K562 (cell line): ENCODE measurements at regions not wholly inside any gene's neighbourhood (a gene's known extent, or its start where the extent isn't known, plus 50 kb on each side); places are given as distances from the start of the nearest gene placed in this dataset.

Experiments used
- EP300 ChIP-seq: IDR thresholded peaks from 2 replicates; pipeline ENCODE4 v1.6.1; 2012; ENCODE audit warnings: low read length, improper control_type of control experiment
- HMG20A ChIP-seq: fragments of 450-650 bp; formaldehyde crosslinking; conservative IDR thresholded peaks from 2 replicates; pipeline ENCODE4 v1.4.0; 2020; ENCODE audit warnings: mild to moderate bottlenecking, mixed read lengths
- HNRNPK ChIP-seq: fragments of 200-400 bp; formaldehyde crosslinking; IDR thresholded peaks from one replicate; pipeline ENCODE4 v1.6.1; 2018; ENCODE audit warnings: mild to moderate bottlenecking, low read depth, low read length; ENCODE audit not compliant: poor library complexity, severe bottlenecking
- POLR2A ChIP-seq: fragments of 450-650 bp; conservative IDR thresholded peaks from 2 replicates; pipeline ENCODE4 v1.6.1; 2016
- SMARCA4 ChIP-seq: fragments of 450-650 bp; IDR thresholded peaks from 2 replicates; pipeline ENCODE4 v1.6.1; 2016
- SMC3 ChIP-seq: conservative IDR thresholded peaks from 2 replicates; pipeline ENCODE4 v1.6.1; 2011; ENCODE audit warnings: low read depth, low read length, improper control_type of control experiment; ENCODE audit not compliant: insufficient read depth
- ZNF274 ChIP-seq: IDR thresholded peaks from 2 replicates; pipeline ENCODE4 v1.6.1; 2011; ENCODE audit warnings: low read depth, mild to moderate bottlenecking, low read length, moderate library complexity, borderline replicate concordance
- ZNF75A ChIP-seq: fragments of 450-650 bp; formaldehyde crosslinking; IDR thresholded peaks from 2 replicates; pipeline ENCODE4 v1.4.0; 2020; ENCODE audit warnings: mild to moderate bottlenecking
- TF ChIP-seq, protein P1 (sequence below): fragments of 450-650 bp; formaldehyde crosslinking; conservative IDR thresholded peaks from 2 replicates; pipeline ENCODE4 v1.4.0; 2022; ENCODE audit warnings: mild to moderate bottlenecking, missing genetic modification characterization
- TF ChIP-seq, protein P2 (sequence below), 3 experiments: IDR thresholded peaks in 2 of 3; conservative IDR thresholded peaks in 1 of 3; 2 replicates each; pipeline ENCODE4 v1.5.1; 2011 to 2012; ENCODE audit warnings: low read length in 3 of 3, mild to moderate bottlenecking in 3 of 3, control low read depth in 2 of 3, improper control_type of control experiment in 1 of 3, inconsistent platforms in 1 of 3, low read depth in 1 of 3, mixed read lengths in 1 of 3, moderate library complexity in 1 of 3; ENCODE audit not compliant: insufficient read depth in 2 of 3
- TF ChIP-seq, protein P3 (sequence below): fragments of 450-650 bp; IDR thresholded peaks from 2 replicates; pipeline ENCODE4 v1.7.1; 2018; ENCODE audit warnings: mild to moderate bottlenecking, low read depth; ENCODE audit not compliant: partially characterized antibody
- TF ChIP-seq, protein P4 (sequence below): sonication (generic); formaldehyde crosslinking; IDR thresholded peaks from 2 replicates; pipeline ENCODE4 v1.8.1; 2022; ENCODE audit warnings: missing genetic modification reagents

DNA sequence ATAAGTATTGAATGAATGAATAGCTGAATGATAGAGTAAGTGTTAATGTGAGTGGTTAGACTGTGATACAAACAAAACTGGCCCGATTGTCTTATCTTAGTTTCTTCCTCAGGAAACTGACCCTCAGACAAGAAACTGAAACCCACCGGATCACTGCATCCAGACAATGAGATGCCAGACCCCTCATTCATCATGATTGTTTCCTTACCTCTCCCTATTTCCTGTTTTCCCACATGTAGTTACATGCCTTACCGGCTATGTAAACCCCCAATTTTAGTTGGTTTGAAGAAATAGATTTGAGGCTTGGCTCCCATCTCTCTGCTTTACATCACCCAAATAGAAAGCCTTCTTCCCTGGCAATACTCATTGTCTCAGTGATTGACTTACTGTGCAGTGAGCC lies 218.9 kb upstream of the PPP1R2C start:
- no peak for TF ChIP-seq POLR2A
- TF ChIP-seq, protein P1, sequence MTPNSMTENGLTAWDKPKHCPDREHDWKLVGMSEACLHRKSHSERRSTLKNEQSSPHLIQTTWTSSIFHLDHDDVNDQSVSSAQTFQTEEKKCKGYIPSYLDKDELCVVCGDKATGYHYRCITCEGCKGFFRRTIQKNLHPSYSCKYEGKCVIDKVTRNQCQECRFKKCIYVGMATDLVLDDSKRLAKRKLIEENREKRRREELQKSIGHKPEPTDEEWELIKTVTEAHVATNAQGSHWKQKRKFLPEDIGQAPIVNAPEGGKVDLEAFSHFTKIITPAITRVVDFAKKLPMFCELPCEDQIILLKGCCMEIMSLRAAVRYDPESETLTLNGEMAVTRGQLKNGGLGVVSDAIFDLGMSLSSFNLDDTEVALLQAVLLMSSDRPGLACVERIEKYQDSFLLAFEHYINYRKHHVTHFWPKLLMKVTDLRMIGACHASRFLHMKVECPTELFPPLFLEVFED (CRISPR knock-in tag): no peak
- TF ChIP-seq EP300: no peak
- TF ChIP-seq ZNF274: no peak
- TF ChIP-seq, protein P2, sequence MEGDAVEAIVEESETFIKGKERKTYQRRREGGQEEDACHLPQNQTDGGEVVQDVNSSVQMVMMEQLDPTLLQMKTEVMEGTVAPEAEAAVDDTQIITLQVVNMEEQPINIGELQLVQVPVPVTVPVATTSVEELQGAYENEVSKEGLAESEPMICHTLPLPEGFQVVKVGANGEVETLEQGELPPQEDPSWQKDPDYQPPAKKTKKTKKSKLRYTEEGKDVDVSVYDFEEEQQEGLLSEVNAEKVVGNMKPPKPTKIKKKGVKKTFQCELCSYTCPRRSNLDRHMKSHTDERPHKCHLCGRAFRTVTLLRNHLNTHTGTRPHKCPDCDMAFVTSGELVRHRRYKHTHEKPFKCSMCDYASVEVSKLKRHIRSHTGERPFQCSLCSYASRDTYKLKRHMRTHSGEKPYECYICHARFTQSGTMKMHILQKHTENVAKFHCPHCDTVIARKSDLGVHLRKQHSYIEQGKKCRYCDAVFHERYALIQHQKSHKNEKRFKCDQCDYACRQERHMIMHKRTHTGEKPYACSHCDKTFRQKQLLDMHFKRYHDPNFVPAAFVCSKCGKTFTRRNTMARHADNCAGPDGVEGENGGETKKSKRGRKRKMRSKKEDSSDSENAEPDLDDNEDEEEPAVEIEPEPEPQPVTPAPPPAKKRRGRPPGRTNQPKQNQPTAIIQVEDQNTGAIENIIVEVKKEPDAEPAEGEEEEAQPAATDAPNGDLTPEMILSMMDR (IDR thresholded peaks at IDR 0.05 in 2 of 3, conservative IDR thresholded peaks at IDR 0.05 in 1 of 3; ENCODE audit: insufficient read depth in 2 of 3, low read depth in 1 of 3, low read length in 3 of 3): no peak
- TF ChIP-seq, protein P3, sequence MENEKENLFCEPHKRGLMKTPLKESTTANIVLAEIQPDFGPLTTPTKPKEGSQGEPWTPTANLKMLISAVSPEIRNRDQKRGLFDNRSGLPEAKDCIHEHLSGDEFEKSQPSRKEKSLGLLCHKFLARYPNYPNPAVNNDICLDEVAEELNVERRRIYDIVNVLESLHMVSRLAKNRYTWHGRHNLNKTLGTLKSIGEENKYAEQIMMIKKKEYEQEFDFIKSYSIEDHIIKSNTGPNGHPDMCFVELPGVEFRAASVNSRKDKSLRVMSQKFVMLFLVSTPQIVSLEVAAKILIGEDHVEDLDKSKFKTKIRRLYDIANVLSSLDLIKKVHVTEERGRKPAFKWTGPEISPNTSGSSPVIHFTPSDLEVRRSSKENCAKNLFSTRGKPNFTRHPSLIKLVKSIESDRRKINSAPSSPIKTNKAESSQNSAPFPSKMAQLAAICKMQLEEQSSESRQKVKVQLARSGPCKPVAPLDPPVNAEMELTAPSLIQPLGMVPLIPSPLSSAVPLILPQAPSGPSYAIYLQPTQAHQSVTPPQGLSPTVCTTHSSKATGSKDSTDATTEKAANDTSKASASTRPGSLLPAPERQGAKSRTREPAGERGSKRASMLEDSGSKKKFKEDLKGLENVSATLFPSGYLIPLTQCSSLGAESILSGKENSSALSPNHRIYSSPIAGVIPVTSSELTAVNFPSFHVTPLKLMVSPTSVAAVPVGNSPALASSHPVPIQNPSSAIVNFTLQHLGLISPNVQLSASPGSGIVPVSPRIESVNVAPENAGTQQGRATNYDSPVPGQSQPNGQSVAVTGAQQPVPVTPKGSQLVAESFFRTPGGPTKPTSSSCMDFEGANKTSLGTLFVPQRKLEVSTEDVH: no peak
- TF ChIP-seq HMG20A (CRISPR knock-in tag): no peak
- no peak for TF ChIP-seq SMARCA4
- TF ChIP-seq HNRNPK: no peak
- TF ChIP-seq, protein P4, sequence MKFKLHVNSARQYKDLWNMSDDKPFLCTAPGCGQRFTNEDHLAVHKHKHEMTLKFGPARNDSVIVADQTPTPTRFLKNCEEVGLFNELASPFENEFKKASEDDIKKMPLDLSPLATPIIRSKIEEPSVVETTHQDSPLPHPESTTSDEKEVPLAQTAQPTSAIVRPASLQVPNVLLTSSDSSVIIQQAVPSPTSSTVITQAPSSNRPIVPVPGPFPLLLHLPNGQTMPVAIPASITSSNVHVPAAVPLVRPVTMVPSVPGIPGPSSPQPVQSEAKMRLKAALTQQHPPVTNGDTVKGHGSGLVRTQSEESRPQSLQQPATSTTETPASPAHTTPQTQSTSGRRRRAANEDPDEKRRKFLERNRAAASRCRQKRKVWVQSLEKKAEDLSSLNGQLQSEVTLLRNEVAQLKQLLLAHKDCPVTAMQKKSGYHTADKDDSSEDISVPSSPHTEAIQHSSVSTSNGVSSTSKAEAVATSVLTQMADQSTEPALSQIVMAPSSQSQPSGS: no peak
- no peak for TF ChIP-seq ZNF75A (CRISPR knock-in tag)
- TF ChIP-seq SMC3: no peak
